OCI-LY1 (cell line): ENCODE measurements at regions not wholly inside any gene's neighbourhood (a gene's known extent, or its start where the extent isn't known, plus 50 kb on each side); places are given as distances from the start of the nearest gene placed in this dataset.

Experiments
- H2AFZ ChIP-seq: fragments of 200-600 bp; sonication (generic), shearing (Covaris generic); 2 replicates; pipeline ENCODE4 v1.6.0; 2014; ENCODE audit warnings: antibody characterized with exemption, mild to moderate bottlenecking, low read length
- H3F3A ChIP-seq: fragments of 200-600 bp; sonication (generic), shearing (Covaris generic); 2 replicates; pipeline ENCODE4 v1.6.0; 2014; ENCODE audit warnings: mild to moderate bottlenecking, antibody characterized with exemption, low read length, moderate library complexity; ENCODE audit not compliant: insufficient read depth
- H3K27ac ChIP-seq: fragments of 200-600 bp; sonication (generic); 2 replicates; pipeline ENCODE4 v1.5.1; 2014; ENCODE audit warnings: low read length, mixed run types, mild to moderate bottlenecking, low read depth; ENCODE audit not compliant: poor library complexity, severe bottlenecking
- H3K27me3 ChIP-seq: fragments of 200-600 bp; sonication (generic); 2 replicates; pipeline ENCODE4 v1.6.0; 2014; ENCODE audit warnings: antibody characterized with exemption, mild to moderate bottlenecking, low read length, moderate library complexity; ENCODE audit not compliant: insufficient read depth
- H3K36me3 ChIP-seq: fragments of 200-600 bp; sonication (generic); 2 replicates; pipeline ENCODE4 v1.6.1; 2014; ENCODE audit warnings: mild to moderate bottlenecking, antibody characterized with exemption, low read length, moderate library complexity, mixed read lengths; ENCODE audit not compliant: insufficient read depth
- H3K4me1 ChIP-seq: fragments of 200-600 bp; sonication (generic); 2 replicates; pipeline ENCODE4 v1.5.1; 2014; ENCODE audit warnings: mild to moderate bottlenecking, low read length, moderate library complexity; ENCODE audit not compliant: insufficient read depth, severe bottlenecking
- H3K4me2 ChIP-seq: fragments of 200-600 bp; sonication (generic), shearing (Covaris generic); 2 replicates; pipeline ENCODE4 v1.6.1; 2014; ENCODE audit warnings: low read length
- H3K4me3 ChIP-seq: fragments of 200-600 bp; sonication (generic); 2 replicates; pipeline ENCODE4 v1.5.1; 2014; ENCODE audit warnings: low read length, low read depth, mild to moderate bottlenecking, mixed read lengths; ENCODE audit not compliant: poor library complexity, severe bottlenecking
- H3K79me2 ChIP-seq: fragments of 200-600 bp; shearing (Covaris generic); 2 replicates; pipeline ENCODE4 v1.6.1; 2016; ENCODE audit warnings: mixed run types, low read length, mixed read lengths; ENCODE audit not compliant: insufficient read depth
- H3K9ac ChIP-seq: fragments of 200-600 bp; sonication (generic), shearing (Covaris generic); 2 replicates; pipeline ENCODE4 v1.6.1; 2014; ENCODE audit warnings: mild to moderate bottlenecking, low read length, mixed read lengths
- H3K9me2 ChIP-seq: fragments of 200-600 bp; sonication (generic), shearing (Covaris generic); 2 replicates; pipeline ENCODE4 v1.6.1; 2014; ENCODE audit warnings: low read depth, mild to moderate bottlenecking, low read length, mixed read lengths
- H3K9me3 ChIP-seq: fragments of 200-600 bp; shearing (Covaris generic); 2 replicates; pipeline ENCODE4 v1.6.1; 2014; ENCODE audit warnings: low read length, mixed read lengths
- H4K20me1 ChIP-seq: fragments of 200-600 bp; sonication (generic), shearing (Covaris generic); 2 replicates; pipeline ENCODE4 v1.6.0; 2016; ENCODE audit warnings: mild to moderate bottlenecking, low read length; ENCODE audit not compliant: insufficient read depth
- EZH2 ChIP-seq: fragments of 200-600 bp; sonication (generic), shearing (Covaris generic); IDR thresholded peaks from 2 replicates; pipeline ENCODE4 v1.8.0; 2017; ENCODE audit warnings: borderline replicate concordance, mixed run types, mild to moderate bottlenecking, antibody characterized with exemption, low read length, moderate library complexity, mixed read lengths
- TF ChIP-seq, protein P1 (sequence below): fragments of 200-600 bp; sonication (generic), shearing (Covaris generic); IDR thresholded peaks from 2 replicates; pipeline ENCODE4 v1.5.1; 2017; ENCODE audit warnings: mild to moderate bottlenecking, antibody characterized with exemption, low read length, moderate library complexity, mixed read lengths

- Histone ChIP-seq H3K9me3 (no peaks in the 10 kb centered on the region), H3K79me2 (no peaks in the 10 kb centered on the region), H3K27me3 (no peaks in the 10 kb centered on the region), H3K4me1 (no peaks in the 10 kb centered on the region), H2AFZ (no peak overlapping the region), H3F3A (no peaks in the 10 kb centered on the region), H4K20me1 (no peaks in the 10 kb centered on the region), H3K4me3 (no peak overlapping the region), H3K27ac (no peak overlapping the region), H3K4me2 (no peak overlapping the region), H3K9me2 (no peaks in the 10 kb centered on the region), H3K9ac (no peak overlapping the region), H3K36me3 (no peaks in the 10 kb centered on the region)
- TF ChIP-seq EZH2: no peak
Measured at GRCh38 chr3:174681784-174682183, 177.3 kb upstream of the NAALADL2 start.

- Histone ChIP-seq H3K9ac (no peak overlapping the region), H3K4me2 (no peak overlapping the region), H3K4me3 (no peak overlapping the region), H3K27ac (no peak overlapping the region), H3K79me2 (no peaks in the 10 kb centered on the region), H4K20me1 (no peaks in the 10 kb centered on the region), H3K9me3 (no peaks in the 10 kb centered on the region), H2AFZ (no peak overlapping the region), H3K9me2 (peaks cover 4% of the 10 kb centered on the region; the same call in 1 of the 2 replicates), H3F3A (no peaks in the 10 kb centered on the region), H3K36me3 (no peaks in the 10 kb centered on the region), H3K27me3 (no peaks in the 10 kb centered on the region), H3K4me1 (no peaks in the 10 kb centered on the region)
- TF ChIP-seq, protein P1, sequence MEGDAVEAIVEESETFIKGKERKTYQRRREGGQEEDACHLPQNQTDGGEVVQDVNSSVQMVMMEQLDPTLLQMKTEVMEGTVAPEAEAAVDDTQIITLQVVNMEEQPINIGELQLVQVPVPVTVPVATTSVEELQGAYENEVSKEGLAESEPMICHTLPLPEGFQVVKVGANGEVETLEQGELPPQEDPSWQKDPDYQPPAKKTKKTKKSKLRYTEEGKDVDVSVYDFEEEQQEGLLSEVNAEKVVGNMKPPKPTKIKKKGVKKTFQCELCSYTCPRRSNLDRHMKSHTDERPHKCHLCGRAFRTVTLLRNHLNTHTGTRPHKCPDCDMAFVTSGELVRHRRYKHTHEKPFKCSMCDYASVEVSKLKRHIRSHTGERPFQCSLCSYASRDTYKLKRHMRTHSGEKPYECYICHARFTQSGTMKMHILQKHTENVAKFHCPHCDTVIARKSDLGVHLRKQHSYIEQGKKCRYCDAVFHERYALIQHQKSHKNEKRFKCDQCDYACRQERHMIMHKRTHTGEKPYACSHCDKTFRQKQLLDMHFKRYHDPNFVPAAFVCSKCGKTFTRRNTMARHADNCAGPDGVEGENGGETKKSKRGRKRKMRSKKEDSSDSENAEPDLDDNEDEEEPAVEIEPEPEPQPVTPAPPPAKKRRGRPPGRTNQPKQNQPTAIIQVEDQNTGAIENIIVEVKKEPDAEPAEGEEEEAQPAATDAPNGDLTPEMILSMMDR: no peak
- TF ChIP-seq EZH2: no peak
Measured at GRCh38 chr3:174685796-174686195, 173.3 kb upstream of the NAALADL2 start.

- no peaks in the 10 kb centered on the region for H3K27me3 ChIP-seq
- no peak for TF ChIP-seq EZH2
- TF ChIP-seq, protein P1: no peak
- H3K9ac ChIP-seq: no peak overlapping the region
- no peaks in the 10 kb centered on the region for H3K9me3 ChIP-seq
- H3F3A ChIP-seq: no peaks in the 10 kb centered on the region
- no peaks in the 10 kb centered on the region for H4K20me1 ChIP-seq
- H3K4me2 ChIP-seq: no peak overlapping the region
- H2AFZ ChIP-seq: no peak overlapping the region
- H3K36me3 ChIP-seq: no peaks in the 10 kb centered on the region
- no peaks in the 10 kb centered on the region for H3K9me2 ChIP-seq
- no peaks in the 10 kb centered on the region for H3K4me1 ChIP-seq
- no peaks in the 10 kb centered on the region for H3K79me2 ChIP-seq
- H3K4me3 ChIP-seq: no peak overlapping the region
- H3K27ac ChIP-seq: no peak overlapping the region
Measured at GRCh38 chr3:174697310-174697709, 161.8 kb upstream of the NAALADL2 start.

DNA sequence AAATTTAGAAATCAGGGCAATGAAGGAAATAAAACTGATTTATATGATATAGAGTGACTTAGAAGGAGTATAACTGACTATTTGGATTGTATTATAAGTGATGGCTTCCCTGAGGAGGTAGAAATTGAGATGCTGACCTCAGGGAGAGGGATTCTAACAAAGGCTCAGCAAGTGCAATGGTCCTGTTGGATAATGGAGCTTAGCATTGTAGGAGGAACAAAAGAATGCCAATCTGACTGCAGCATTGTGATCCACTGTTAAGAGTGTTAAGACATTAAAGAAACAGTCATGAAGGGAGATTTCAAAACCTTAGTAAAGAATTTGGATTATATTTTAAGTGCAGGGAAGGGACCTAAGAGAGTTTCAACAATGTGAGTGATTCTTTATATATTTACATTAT, 158.4 kb upstream of the NAALADL2 start:
- Histone ChIP-seq H4K20me1 (no peaks in the 10 kb centered on the region), H3K9ac (no peak overlapping the region), H3K27me3 (no peaks in the 10 kb centered on the region), H3K79me2 (no peaks in the 10 kb centered on the region), H2AFZ (no peak overlapping the region), H3K9me2 (no peaks in the 10 kb centered on the region), H3K36me3 (no peaks in the 10 kb centered on the region), H3F3A (no peaks in the 10 kb centered on the region), H3K4me2 (no peak overlapping the region), H3K9me3 (no peaks in the 10 kb centered on the region), H3K4me1 (no peaks in the 10 kb centered on the region), H3K4me3 (no peak overlapping the region), H3K27ac (no peak overlapping the region)
- no peak for TF ChIP-seq EZH2
